NCI-H2196 (cell line): ENCODE measurements at regions not wholly inside any gene's neighbourhood (a gene's known extent, or its start where the extent isn't known, plus 50 kb on each side); places are given as distances from the start of the nearest gene placed in this dataset.

Source experiments
- DNase-seq: peaks from one replicate; lab custom pipeline; 2025; ENCODE audit not compliant: unreplicated experiment; lab: John Stamatoyannopoulos, UW

- no peak for DNase-seq
Measured at GRCh38 chr13:57784633-57785032, 153.1 kb downstream of the PCDH17 start.

DNA sequence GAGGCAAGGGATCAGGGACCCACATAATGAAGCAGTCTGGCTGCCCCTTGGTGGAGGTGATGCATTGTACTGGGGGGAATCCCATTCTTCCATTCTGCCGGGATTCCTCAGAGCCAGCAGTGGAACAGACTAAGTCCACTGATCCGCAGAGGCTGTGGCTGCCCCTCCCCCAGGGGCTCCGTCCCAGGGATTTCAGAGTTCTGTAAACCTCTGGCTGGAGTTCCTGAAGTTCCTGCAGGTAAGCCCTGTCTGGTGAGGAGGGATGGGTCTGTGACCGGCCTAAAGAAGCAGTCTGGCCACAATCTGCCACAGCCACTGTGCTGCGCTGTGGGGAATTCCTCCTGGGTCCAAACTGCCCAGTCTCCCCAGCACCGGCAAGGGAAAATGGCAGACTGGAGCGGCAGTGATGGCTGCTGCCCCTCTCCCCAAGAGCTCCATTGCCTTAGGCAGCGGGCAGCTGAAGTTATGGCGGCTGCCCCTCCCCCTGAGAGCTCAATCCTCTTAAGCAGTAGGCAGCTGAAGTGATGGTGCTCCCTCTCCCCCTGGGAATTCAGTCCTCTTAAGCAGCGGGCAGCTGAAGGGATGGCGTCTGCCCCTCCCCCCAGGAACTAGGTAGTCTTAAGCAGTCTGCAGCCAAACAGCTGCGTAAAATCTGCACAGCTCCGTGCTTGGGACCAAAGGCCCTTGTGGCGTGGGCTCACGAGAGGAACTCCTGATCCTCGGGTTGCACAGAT is 155.7 kb downstream of the PCDH17 start:
- DNase-seq: no peak

GRCh38 chr13:57799624-57800023 is 168.1 kb downstream of the PCDH17 start:
- no peak for DNase-seq

DNA sequence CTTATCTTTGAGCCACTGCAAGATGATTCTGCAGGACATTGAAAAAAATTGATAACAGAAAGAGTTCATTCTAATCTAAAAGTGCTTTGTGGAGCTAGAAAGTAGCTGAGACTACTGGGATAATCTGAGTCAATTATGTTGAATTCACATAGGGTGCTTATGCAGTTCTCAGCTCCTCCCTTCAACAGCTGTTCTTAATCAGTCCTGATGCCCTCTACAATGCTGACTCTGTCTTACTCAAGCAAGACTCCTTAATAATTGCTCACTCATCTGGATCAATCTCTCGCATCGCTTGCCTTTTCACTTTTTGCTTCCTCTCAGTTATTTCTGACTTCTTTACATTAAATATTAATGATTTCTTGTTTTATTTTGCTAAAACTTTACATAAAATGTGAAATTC is 182.1 kb downstream of the PCDH17 start:
- no peak for DNase-seq

GRCh38 chr13:57815600-57815999 is 184.1 kb downstream of the PCDH17 start:
- no peak for DNase-seq

DNA sequence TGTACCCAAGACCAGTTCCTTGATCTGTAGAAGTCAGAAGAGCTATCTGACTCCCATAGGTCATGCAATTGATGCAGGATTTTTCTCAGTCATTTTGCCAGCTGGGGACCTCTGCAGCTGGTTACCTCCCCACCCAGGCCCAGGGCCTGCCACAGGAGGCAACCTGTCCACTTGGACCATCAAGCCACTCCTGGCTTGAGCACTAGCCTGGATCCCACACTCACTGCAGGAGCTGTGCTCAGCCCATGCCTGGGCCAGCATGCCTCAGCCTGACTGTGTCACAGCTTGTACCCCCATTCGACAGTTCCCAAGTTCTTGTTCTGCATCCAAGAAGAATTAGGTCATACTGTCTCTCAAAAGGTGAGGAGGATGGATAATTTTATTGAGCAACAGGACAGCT is 189.4 kb downstream of the PCDH17 start:
- no peak for DNase-seq

- DNase-seq: no peak
Measured at GRCh38 chr13:57823704-57824103, 192.2 kb downstream of the PCDH17 start.

- DNase-seq: no peak
Measured at GRCh38 chr13:57824121-57824520, 192.6 kb downstream of the PCDH17 start.

- DNase-seq: no peak
Measured at GRCh38 chr13:57825066-57825465, 193.5 kb downstream of the PCDH17 start.

DNA sequence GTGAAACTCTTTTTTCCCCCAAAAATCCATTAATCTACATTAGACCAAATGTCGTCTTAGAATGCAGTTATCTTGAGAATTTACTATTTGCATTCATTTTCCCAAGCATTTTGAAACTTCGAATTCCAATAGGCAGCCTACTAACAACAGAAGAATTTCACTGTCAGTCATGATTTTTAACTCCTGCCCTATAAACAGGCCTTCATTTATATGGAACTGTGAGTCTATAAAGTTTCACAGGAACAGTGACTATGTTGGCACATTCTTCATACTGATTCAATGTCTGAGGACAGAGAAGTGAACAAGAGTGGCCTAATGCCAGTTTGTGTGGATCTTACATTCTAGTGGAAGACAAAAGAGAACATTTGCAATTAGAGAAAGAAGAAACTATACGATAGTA is 198.0 kb downstream of the PCDH17 start:
- DNase-seq: no peak

GRCh38 chr13:57832187-57832586 is 200.6 kb downstream of the PCDH17 start:
- no peak for DNase-seq

DNA sequence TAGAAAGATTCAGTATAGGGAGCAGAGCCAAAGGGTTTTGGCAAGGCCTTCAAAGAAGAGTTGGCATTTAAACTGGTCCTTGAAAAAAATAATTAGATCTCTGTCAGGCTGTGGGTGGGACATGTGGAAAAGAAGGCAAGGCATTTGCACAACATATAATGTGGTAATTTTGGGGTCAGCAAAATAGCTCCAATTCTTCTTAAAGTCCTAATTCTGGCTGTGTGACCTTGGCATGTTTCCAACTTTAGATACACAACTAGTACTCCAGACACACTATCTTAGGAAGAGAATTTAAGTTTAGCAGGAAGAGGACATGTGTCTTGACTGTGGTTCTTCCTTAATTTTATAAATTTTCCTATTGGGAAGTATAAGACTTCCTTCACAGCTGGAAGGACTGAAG is 206.3 kb downstream of the PCDH17 start:
- no peak for DNase-seq

DNA sequence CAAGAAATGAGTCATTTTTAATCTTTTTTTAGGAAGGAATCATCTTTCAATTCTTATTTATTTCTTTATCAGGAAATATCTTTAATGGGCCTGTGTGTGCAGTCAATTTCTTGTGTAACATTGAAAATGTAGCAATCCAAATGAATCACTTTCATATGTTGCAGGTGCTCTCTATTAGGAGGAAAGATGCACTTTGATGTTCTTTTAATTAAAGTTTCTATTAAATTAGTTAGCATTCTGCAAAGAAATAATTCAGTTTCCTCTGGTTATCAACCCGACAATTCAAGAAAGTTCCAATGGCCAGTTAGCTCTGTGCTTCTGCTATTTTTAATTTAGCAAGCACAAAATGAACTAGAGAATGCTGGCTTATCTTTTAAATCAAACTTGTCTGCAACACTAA is 212.0 kb downstream of the PCDH17 start:
- DNase-seq: no peak

DNA sequence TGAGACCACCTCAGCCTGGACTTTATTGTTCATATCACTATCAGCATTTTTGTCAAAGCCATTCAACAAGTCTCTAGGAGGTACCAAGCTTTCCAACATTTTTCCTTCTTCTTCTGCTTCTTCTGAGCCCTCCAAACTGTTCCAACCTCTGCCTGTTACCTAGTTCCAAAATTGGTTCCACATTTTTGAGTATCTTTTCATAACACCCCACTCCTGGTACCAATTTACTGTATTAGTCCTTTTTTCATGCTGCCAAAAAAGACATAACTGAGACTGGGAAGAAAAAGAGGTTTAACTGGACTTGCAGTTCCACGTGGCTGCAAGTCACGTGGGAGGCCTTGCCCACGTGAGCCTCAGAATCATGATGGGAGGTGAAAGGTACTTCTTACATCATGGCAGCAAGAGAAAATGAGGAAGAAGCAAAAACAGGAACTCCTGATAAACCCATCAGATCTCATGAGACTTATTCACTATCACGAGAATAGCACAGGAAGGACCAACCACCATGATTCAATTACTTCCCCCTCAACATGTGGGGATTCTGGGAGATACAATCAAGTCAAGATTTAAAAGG is 215.1 kb downstream of the PCDH17 start:
- no peak for DNase-seq

- no peak for DNase-seq
Measured at GRCh38 chr13:57857945-57858344, 226.4 kb downstream of the PCDH17 start.

GRCh38 chr13:57858376-57858775 is 226.8 kb downstream of the PCDH17 start:
- no peak for DNase-seq

- no peak for DNase-seq
Measured at GRCh38 chr13:57862879-57863278, 231.3 kb downstream of the PCDH17 start.

- no peak for DNase-seq
Measured at GRCh38 chr13:57865600-57866294, 234.2 kb downstream of the PCDH17 start.

GRCh38 chr13:57874530-57874929 is 243.0 kb downstream of the PCDH17 start:
- no peak for DNase-seq

DNA sequence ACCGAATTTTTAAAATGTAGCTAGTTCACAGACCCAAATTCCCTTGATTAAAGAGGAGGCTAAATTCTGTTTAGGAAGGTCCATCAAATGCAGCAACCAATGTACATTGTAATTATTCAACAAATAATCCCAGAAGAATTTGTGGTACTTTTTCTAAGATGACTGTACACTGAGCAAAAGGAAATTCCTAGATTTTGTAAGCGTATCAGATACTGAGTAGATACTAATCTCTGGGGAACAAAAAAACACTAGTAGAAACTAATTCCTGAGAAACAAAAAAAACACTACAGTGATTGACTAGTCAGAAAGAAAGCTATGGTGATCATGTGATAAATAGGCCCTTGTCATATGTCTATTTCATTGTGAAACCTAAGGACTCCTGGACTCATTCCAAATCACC is 246.1 kb downstream of the PCDH17 start:
- DNase-seq: no peak

DNA sequence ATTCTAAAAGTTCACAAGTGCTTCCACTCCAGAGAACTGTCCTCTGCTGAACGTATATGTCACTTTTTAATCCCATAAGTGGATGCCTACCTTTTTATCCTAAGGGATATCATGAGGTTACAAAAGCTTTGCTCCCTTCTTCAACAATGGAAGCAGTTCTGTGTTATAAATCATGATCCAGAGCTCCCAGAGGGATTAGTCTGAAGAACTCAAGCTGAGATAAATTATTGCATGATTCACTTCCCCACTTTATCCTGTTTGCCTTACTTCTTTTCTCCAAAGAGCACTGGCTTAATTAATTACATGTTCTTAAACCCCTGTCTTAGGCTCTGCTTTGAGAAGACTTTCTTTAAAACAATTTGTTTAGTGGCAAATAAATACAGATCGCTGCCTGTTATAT is 246.7 kb downstream of the PCDH17 start:
- DNase-seq: no peak

DNA sequence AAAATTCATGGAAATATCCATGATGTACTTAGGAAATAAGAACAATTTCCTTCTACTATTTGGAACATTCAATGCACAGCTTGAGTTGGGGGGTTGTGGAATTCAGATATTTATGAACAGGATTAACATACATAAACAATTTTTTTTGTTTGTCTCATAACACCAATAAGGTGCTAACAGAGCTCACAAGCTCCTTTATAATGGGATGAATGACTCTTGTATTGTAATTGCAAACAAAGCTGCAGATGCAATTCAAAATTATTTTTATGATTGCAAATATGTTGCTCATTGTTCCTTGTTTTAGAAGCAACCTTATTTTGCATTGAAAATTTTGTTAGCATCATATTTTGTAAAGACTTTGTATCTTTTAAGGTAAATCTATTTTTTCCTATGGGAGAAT is 265.7 kb downstream of the PCDH17 start:
- DNase-seq: no peak
